ENCODE measurements at regions not wholly inside any gene's neighbourhood (a gene's known extent, or its start where the extent isn't known, plus 50 kb on each side); places are given as distances from the start of the nearest gene placed in this dataset.
"Not testable (repeated sequence)": the region's sequence is repeated elsewhere in the genome, so short reads cannot be mapped to it uniquely, and the experiment has no call there.

GRCh38 chr4:102397056-102397455 lies 51.8 kb upstream of the SLC39A8 start:
- H3K9me3 ChIP-seq; H3K4me1 ChIP-seq; DNase-seq; H3K36me3 ChIP-seq; H3K27me3 ChIP-seq; H3K4me3 ChIP-seq (ENCODE audit: low read depth, low read length): not testable (repeated sequence)

- H3K4me3 ChIP-seq (ENCODE audit: low read depth, low read length), result no peak overlapping the region
- no peaks in the 10 kb centered on the region for H3K9me3 ChIP-seq
- H3K4me1 ChIP-seq, result no peaks in the 10 kb centered on the region
- DNase-seq, result no peak
- H3K27me3 ChIP-seq, result no peaks in the 10 kb centered on the region
- no peaks in the 10 kb centered on the region for H3K36me3 ChIP-seq
- no peak for TF ChIP-seq CTCF (IDR thresholded peaks at IDR 0.05; ENCODE audit: low read depth, low read length)
Measured at GRCh38 chr4:102399021-102399420, 53.7 kb upstream of the SLC39A8 start.

DNA sequence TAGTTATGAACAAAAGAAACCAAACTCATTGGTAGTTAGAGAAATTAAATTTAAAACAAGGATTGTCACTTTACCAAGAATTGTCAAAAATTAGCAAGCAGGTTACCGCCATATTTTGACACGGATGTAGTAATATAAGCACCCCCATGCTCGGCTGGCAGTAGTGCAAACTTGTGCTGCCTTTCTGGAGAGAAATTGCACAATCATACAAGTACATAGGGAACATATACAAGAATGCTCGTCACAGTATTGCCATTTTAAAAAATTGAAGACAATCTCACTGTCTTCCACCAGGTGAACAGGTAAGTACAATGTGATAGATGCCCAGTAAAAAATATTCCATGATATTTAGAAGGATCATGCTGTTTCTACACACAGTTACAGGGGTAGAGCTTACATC lies 55.6 kb upstream of the SLC39A8 start:
- H3K4me3 ChIP-seq (ENCODE audit: low read depth, low read length), result no peak overlapping the region
- H3K27me3 ChIP-seq, result no peaks in the 10 kb centered on the region
- DNase-seq, result no peak
- H3K9me3 ChIP-seq, result no peaks in the 10 kb centered on the region
- TF ChIP-seq CTCF (IDR thresholded peaks at IDR 0.05; ENCODE audit: low read depth, low read length), result no peak
- H3K36me3 ChIP-seq, result no peaks in the 10 kb centered on the region
- no peaks in the 10 kb centered on the region for H3K4me1 ChIP-seq

- H3K36me3 ChIP-seq, result no peaks in the 10 kb centered on the region
- no peak for TF ChIP-seq CTCF (IDR thresholded peaks at IDR 0.05; ENCODE audit: low read depth, low read length)
- no peak overlapping the region for H3K4me3 ChIP-seq (ENCODE audit: low read depth, low read length)
- H3K4me1 ChIP-seq, result no peaks in the 10 kb centered on the region
- DNase-seq, result no peak
- no peaks in the 10 kb centered on the region for H3K9me3 ChIP-seq
- H3K27me3 ChIP-seq, result no peaks in the 10 kb centered on the region
Measured at GRCh38 chr4:102402223-102402622, 56.9 kb upstream of the SLC39A8 start.

- TF ChIP-seq CTCF (IDR thresholded peaks at IDR 0.05; ENCODE audit: low read depth, low read length), result no peak
- no peaks in the 10 kb centered on the region for H3K36me3 ChIP-seq
- no peaks in the 10 kb centered on the region for H3K4me1 ChIP-seq
- no peaks in the 10 kb centered on the region for H3K27me3 ChIP-seq
- H3K9me3 ChIP-seq, result no peaks in the 10 kb centered on the region
- DNase-seq, result no peak
- no peak overlapping the region for H3K4me3 ChIP-seq (ENCODE audit: low read depth, low read length)
Measured at GRCh38 chr4:102403116-102403515, 57.8 kb upstream of the SLC39A8 start.

GRCh38 chr4:102404431-102404969 lies 59.2 kb upstream of the SLC39A8 start:
- Histone ChIP-seq H3K9me3 (no peaks in the 10 kb centered on the region), H3K4me3 (ENCODE audit: low read depth, low read length) (no peak overlapping the region), H3K27me3 (no peaks in the 10 kb centered on the region), H3K36me3 (no peaks in the 10 kb centered on the region), H3K4me1 (no peaks in the 10 kb centered on the region)
- DNase-seq, result peak; percentile 16
- TF ChIP-seq CTCF (IDR thresholded peaks at IDR 0.05; ENCODE audit: low read depth, low read length), result no peak

Data from BE2C (cell line).